Spinal cord (tissue), 9 donors: ENCODE measurements at regions not wholly inside any gene's neighbourhood (a gene's known extent, or its start where the extent isn't known, plus 50 kb on each side); places are given as distances from the start of the nearest gene placed in this dataset.
"Not testable (repeated sequence)": the region's sequence is repeated elsewhere in the genome, so short reads cannot be mapped to it uniquely, and the experiment has no call there.

Experiments used
- DNase-seq, 6 donors: peaks; one replicate each; pipeline versions ENCODE4 v3.0.0 to v3.0.0-alpha.2; 2013 to 2015; ENCODE audit warnings: low spot score in 6 of 6, low read depth in 4 of 6
- H3K27ac ChIP-seq: one replicate; pipeline ENCODE4 v1.5.1; 2013; ENCODE audit warnings: low read depth, low read length, control low read depth
- H3K27me3 ChIP-seq: one replicate; pipeline ENCODE4 v1.6.1; 2013; ENCODE audit warnings: low read length; ENCODE audit not compliant: control insufficient read depth, insufficient read depth
- H3K36me3 ChIP-seq: one replicate; pipeline ENCODE4 v1.6.1; 2013; ENCODE audit warnings: low read length; ENCODE audit not compliant: control insufficient read depth, insufficient read depth
- H3K4me1 ChIP-seq: one replicate; pipeline ENCODE4 v1.6.1; 2013; ENCODE audit warnings: low read length; ENCODE audit not compliant: control insufficient read depth, insufficient read depth
- H3K4me3 ChIP-seq: one replicate; pipeline ENCODE4 v1.5.1; 2013; ENCODE audit warnings: low read depth, low read length, control low read depth
- H3K9me3 ChIP-seq: one replicate; pipeline ENCODE4 v1.6.1; 2013; ENCODE audit warnings: low read length; ENCODE audit not compliant: control insufficient read depth, insufficient read depth
- WGBS: methylation state at CpG from one replicate; pipeline ENCODE4 v1.1.5; 2013; ENCODE audit warnings: missing lambda C conversion rate; ENCODE audit not compliant: insufficient coverage; 5-methylcytosine and 5-hydroxymethylcytosine counted together
- donor health status: healthy.

- not testable (repeated sequence) for H3K4me3 ChIP-seq, DNase-seq, H3K4me1 ChIP-seq, H3K9me3 ChIP-seq, H3K36me3 ChIP-seq, H3K27me3 ChIP-seq, H3K27ac ChIP-seq
- 97% methylated on average over 23 of the region's 30 CpGs for WGBS
These were observed 194.9 kb downstream of the STK31 start for GRCh38 chr7:23904901-23905300.

- Histone ChIP-seq H3K27ac (no peak overlapping the region), H3K4me3 (no peak overlapping the region), H3K36me3 (no peaks in the 10 kb centered on the region), H3K27me3 (no peaks in the 10 kb centered on the region), H3K4me1 (no peaks in the 10 kb centered on the region), H3K9me3 (no peaks in the 10 kb centered on the region)
- no CpG with 5 or more reads among the region's 2 CpGs for WGBS
- DNase-seq, result peak in 1 of 6 donors; percentile 17
These were observed 197.0 kb downstream of the STK31 start for GRCh38 chr7:23907012-23907411.

- Histone ChIP-seq H3K9me3 (no peaks in the 10 kb centered on the region), H3K27ac (no peak overlapping the region), H3K4me3 (no peak overlapping the region), H3K36me3 (no peaks in the 10 kb centered on the region), H3K27me3 (no peaks in the 10 kb centered on the region), H3K4me1 (no peaks in the 10 kb centered on the region)
- DNase-seq, result no peak
- WGBS, result 50% methylated on average over 1 of the region's 1 CpG
These were observed 199.4 kb downstream of the STK31 start for GRCh38 chr7:23909426-23909825.

- WGBS, result 83% methylated on average over 1 of the region's 2 CpGs
- no peak for DNase-seq
- Histone ChIP-seq H3K4me3 (no peak overlapping the region), H3K27me3 (no peaks in the 10 kb centered on the region), H3K36me3 (no peaks in the 10 kb centered on the region), H3K27ac (no peak overlapping the region), H3K4me1 (no peaks in the 10 kb centered on the region), H3K9me3 (no peaks in the 10 kb centered on the region)
These were observed 202.0 kb downstream of the STK31 start for GRCh38 chr7:23912065-23912464.

GRCh38 chr7:23913016-23913415 lies 203.0 kb downstream of the STK31 start:
- Histone ChIP-seq H3K9me3 (no peaks in the 10 kb centered on the region), H3K4me1 (no peaks in the 10 kb centered on the region), H3K27ac (no peak overlapping the region), H3K36me3 (no peaks in the 10 kb centered on the region), H3K27me3 (no peaks in the 10 kb centered on the region), H3K4me3 (no peak overlapping the region)
- DNase-seq, result no peak
- WGBS, result 100% methylated on average over 1 of the region's 2 CpGs

- Histone ChIP-seq H3K9me3 (no peaks in the 10 kb centered on the region), H3K4me1 (no peaks in the 10 kb centered on the region), H3K27ac (no peak overlapping the region), H3K36me3 (no peaks in the 10 kb centered on the region), H3K4me3 (no peak overlapping the region), H3K27me3 (no peaks in the 10 kb centered on the region)
- peak in 2 of 6 donors; percentile 64 to 83 for DNase-seq
- WGBS, result 47% methylated on average over 5 of the region's 5 CpGs
These were observed 205.2 kb downstream of the STK31 start for GRCh38 chr7:23915236-23915635.

GRCh38 chr7:23918286-23918685 lies 208.3 kb downstream of the STK31 start:
- DNase-seq, result peak in 1 of 6 donors; percentile 39

GRCh38 chr7:23918856-23919255 lies 208.8 kb downstream of the STK31 start:
- H3K4me1 ChIP-seq, result no peaks in the 10 kb centered on the region
- H3K9me3 ChIP-seq, result no peaks in the 10 kb centered on the region
- H3K27me3 ChIP-seq, result no peaks in the 10 kb centered on the region
- H3K36me3 ChIP-seq, result no peaks in the 10 kb centered on the region
- peak in 1 of 6 donors; percentile 45 for DNase-seq
- H3K4me3 ChIP-seq, result no peak overlapping the region
- H3K27ac ChIP-seq, result no peak overlapping the region

More at GRCh38 chr7:23918286-23918685, 208.3 kb downstream of the STK31 start:
- Histone ChIP-seq H3K27me3 (no peaks in the 10 kb centered on the region), H3K4me1 (no peaks in the 10 kb centered on the region), H3K4me3 (no peak overlapping the region), H3K9me3 (no peaks in the 10 kb centered on the region), H3K27ac (no peak overlapping the region), H3K36me3 (no peaks in the 10 kb centered on the region)

GRCh38 chr7:23925088-23925487 lies 215.1 kb downstream of the STK31 start:
- H3K4me1 ChIP-seq, result no peaks in the 10 kb centered on the region
- WGBS, result 70% methylated on average over 2 of the region's 5 CpGs
- DNase-seq, result peak in 1 of 6 donors; percentile 60
- no peaks in the 10 kb centered on the region for H3K27me3 ChIP-seq
- H3K27ac ChIP-seq, result no peak overlapping the region
- no peaks in the 10 kb centered on the region for H3K36me3 ChIP-seq
- no peak overlapping the region for H3K4me3 ChIP-seq
- no peaks in the 10 kb centered on the region for H3K9me3 ChIP-seq

- WGBS, result 100% methylated on average over 2 of the region's 5 CpGs
- DNase-seq, result peak in 1 of 6 donors; percentile 74
These were observed 217.8 kb downstream of the STK31 start for GRCh38 chr7:23927709-23928417.

More at GRCh38 chr7:23927709-23928417, 217.8 kb downstream of the STK31 start:
- Histone ChIP-seq H3K4me1 (no peaks in the 10 kb centered on the region), H3K27ac (no peak overlapping the region), H3K9me3 (no peaks in the 10 kb centered on the region), H3K36me3 (no peaks in the 10 kb centered on the region), H3K27me3 (no peaks in the 10 kb centered on the region), H3K4me3 (no peak overlapping the region)
